ENCODE measurements at regions not wholly inside any gene's neighbourhood (a gene's known extent, or its start where the extent isn't known, plus 50 kb on each side); places are given as distances from the start of the nearest gene placed in this dataset.

DNA sequence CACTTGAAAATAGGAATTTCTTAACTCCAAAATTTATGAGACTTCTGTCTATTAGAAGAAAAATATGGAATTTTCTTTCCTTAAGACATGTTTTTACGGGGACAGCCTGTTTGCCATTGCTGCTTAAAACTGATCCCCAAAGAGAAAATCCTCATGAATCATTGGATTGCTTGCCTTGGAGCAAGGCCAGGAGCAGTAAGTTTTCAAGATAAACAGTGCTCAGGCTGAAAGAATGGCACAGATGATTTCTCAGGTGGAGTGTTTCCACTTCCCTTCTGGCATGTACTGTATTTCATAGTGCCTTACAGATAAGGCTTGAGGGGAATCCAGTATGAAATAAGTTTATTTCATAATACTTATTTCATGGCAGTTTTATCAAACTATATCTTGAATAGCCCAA lies 74.3 kb upstream of the MMADHC start:
- no peaks in the 10 kb centered on the region for H3K36me3 ChIP-seq
- H3K4me3 ChIP-seq, result no peak overlapping the region
- no peaks in the 10 kb centered on the region for H3K27me3 ChIP-seq
- peaks cover 0 to 14% (median 6%) of the 10 kb centered on the region in 4 donors for H3K4me1 ChIP-seq
- 10 to 26% (median 19%) methylated on average over 1 of the region's 1 CpG for WGBS, 5 donors
- intact Hi-C loops (cut with DNase I; ENCODE audit: low total_unique reads), result no loop called here
- DNase-seq, result peak; percentile 39 to 55
- no peak overlapping the region for H3K27ac ChIP-seq
- TF ChIP-seq EP300 (IDR thresholded peaks at IDR 0.05) (no peak), POLR2AphosphoS5 (IDR thresholded peaks at IDR 0.05) (peak in 1 of 3 donors; percentile 57)
- H3K9me3 ChIP-seq, result peaks cover 0 to 4% (median 2%) of the 10 kb centered on the region in 4 donors

DNA sequence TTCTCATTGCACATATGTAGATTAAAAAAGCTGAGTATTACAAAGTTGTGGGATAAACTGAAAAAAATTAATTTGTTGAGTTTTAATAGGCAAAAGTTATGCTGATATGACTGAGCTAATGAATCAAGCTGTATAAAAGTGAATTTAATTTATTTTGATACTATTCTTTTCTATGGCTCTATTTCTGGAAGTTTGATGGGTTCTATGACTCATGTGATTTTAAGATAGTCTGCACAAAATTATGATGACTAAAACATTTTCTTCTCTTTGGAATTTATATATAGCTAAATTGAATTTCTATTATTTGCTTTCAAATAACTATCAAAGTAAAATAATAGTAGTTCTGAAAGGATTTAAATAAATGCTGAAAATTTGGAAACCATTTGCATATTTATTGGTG lies 71.0 kb upstream of the MMADHC start:
- intact Hi-C loops (cut with DNase I; ENCODE audit: low total_unique reads), result no loop called here
- no peak overlapping the region for H3K4me3 ChIP-seq
- TF ChIP-seq POLR2AphosphoS5 (IDR thresholded peaks at IDR 0.05), result no peak
- TF ChIP-seq POLR2A (IDR thresholded peaks at IDR 0.05), result no peak
- no peak for TF ChIP-seq EP300 (IDR thresholded peaks at IDR 0.05)
- TF ChIP-seq, protein P1, sequence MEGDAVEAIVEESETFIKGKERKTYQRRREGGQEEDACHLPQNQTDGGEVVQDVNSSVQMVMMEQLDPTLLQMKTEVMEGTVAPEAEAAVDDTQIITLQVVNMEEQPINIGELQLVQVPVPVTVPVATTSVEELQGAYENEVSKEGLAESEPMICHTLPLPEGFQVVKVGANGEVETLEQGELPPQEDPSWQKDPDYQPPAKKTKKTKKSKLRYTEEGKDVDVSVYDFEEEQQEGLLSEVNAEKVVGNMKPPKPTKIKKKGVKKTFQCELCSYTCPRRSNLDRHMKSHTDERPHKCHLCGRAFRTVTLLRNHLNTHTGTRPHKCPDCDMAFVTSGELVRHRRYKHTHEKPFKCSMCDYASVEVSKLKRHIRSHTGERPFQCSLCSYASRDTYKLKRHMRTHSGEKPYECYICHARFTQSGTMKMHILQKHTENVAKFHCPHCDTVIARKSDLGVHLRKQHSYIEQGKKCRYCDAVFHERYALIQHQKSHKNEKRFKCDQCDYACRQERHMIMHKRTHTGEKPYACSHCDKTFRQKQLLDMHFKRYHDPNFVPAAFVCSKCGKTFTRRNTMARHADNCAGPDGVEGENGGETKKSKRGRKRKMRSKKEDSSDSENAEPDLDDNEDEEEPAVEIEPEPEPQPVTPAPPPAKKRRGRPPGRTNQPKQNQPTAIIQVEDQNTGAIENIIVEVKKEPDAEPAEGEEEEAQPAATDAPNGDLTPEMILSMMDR (IDR thresholded peaks at IDR 0.05), result no peak
- H3K9me3 ChIP-seq, result peaks cover 0 to 5% (median 0%) of the 10 kb centered on the region in 4 donors
- H3K36me3 ChIP-seq, result no peaks in the 10 kb centered on the region
- H3K27me3 ChIP-seq, result no peaks in the 10 kb centered on the region
- H3K4me1 ChIP-seq, result peaks cover 0 to 14% (median 6%) of the 10 kb centered on the region in 4 donors
- H3K27ac ChIP-seq, result no peak overlapping the region
- no peak for DNase-seq

DNA sequence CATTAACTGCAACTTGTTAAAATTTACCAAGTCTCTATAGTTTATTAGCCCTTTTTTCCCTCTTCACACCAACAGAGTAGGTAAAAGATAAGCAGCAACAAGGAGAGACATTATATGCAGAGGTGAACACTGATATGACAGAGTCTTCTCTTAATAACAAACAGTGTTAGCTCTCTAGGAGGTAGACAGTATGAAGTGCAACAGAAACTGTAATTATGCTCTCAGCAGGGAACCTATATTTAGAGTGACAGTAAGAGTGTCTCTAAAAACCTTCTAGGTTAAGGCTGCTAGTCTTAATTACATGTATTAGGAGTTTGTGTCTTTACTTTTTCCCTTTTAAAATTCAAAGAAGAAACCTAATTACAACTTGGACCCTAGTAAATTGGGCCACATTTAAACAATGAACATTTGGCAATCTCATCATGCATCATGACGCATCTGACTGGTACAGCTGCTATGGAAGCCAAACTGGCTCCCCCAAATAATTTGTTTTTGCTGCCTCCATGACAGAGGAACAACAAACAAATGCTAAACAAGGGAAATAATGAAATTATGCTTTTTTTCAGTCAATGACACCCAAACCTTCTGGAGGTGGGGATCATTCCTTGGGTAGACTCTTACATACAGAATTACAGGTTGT lies 69.9 kb upstream of the MMADHC start:
- H3K36me3 ChIP-seq, result no peaks in the 10 kb centered on the region
- 82 to 94% (median 92%) methylated on average over 1 of the region's 1 CpG for WGBS, 5 donors
- TF ChIP-seq POLR2A (IDR thresholded peaks at IDR 0.05) (no peak), POLR2AphosphoS5 (IDR thresholded peaks at IDR 0.05) (no peak), EP300 (IDR thresholded peaks at IDR 0.05) (no peak)
- TF ChIP-seq, protein P1 (IDR thresholded peaks at IDR 0.05), result no peak
- H3K9me3 ChIP-seq, result peaks cover 0 to 5% (median 0%) of the 10 kb centered on the region in 4 donors
- peaks cover 0 to 12% (median 5%) of the 10 kb centered on the region in 4 donors for H3K4me1 ChIP-seq
- H3K27ac ChIP-seq, result no peak overlapping the region
- H3K4me3 ChIP-seq, result no peak overlapping the region
- intact Hi-C loops (cut with DNase I; ENCODE audit: low total_unique reads), result no loop called here
- DNase-seq, result no peak
- no peaks in the 10 kb centered on the region for H3K27me3 ChIP-seq

DNA sequence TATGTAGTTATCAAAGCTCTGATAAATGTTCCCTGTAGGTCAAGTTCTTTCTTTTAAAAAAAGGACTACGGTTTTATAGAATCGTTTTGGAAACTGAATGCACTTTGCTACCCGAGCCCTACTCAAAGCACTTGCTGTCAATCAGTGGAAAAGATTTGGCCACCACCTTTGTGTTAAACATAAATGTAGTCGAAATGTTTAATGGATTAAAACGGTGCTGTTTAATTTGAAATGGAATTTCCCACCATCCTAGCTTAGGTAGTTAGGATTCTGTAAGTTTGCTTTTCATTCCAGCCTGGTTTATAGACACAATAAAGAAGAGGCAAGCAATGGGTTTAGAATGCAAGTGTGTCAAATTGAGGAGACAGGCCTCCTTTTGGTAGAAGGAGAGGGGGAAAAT lies 69.4 kb upstream of the MMADHC start:
- intact Hi-C loops (cut with DNase I; ENCODE audit: low total_unique reads), result no loop called here
- peaks cover 0 to 7% (median 3%) of the 10 kb centered on the region in 4 donors for H3K4me1 ChIP-seq
- no peaks in the 10 kb centered on the region for H3K27me3 ChIP-seq
- WGBS, 5 donors, result 35 to 60% (median 53%) methylated on average over 5 of the region's 5 CpGs
- H3K9me3 ChIP-seq, result peaks cover 0 to 5% (median 0%) of the 10 kb centered on the region in 4 donors
- TF ChIP-seq POLR2A (IDR thresholded peaks at IDR 0.05), result no peak
- TF ChIP-seq, protein P1 (IDR thresholded peaks at IDR 0.05), result no peak
- no peak for TF ChIP-seq POLR2AphosphoS5 (IDR thresholded peaks at IDR 0.05)
- TF ChIP-seq EP300 (IDR thresholded peaks at IDR 0.05), result no peak
- DNase-seq, result no peak
- no peak overlapping the region for H3K27ac ChIP-seq
- H3K36me3 ChIP-seq, result no peaks in the 10 kb centered on the region
- H3K4me3 ChIP-seq, result no peak overlapping the region

DNA sequence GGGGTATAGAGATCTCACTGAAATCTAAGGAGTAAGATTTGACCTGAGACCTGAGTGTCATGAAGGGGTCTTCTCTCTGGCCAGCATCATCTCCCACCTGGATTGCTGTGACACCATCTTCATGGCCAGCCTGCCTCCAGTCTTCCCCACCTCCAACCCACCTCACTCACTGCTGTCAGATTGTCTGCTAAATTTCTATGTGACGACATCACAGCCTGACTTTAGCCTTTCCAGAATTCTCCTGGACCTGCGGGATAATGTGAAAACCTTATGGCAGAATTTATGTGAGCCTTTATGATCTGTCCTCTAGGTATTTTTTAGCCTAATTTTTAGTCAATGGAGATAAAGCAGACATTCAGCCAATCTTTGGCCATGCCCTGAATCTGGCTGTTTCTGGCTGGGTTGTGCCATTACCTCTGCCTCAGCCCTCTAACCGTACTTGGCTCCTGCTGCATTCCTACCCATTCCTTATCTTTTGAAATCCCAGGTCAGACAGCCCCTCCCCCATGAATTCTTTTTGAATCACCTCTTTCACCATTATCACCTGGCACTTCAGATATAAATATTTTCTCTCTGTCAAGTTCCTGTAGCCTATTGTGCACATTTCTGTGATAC lies 66.4 kb upstream of the MMADHC start:
- no peak for DNase-seq
- H3K27ac ChIP-seq, result no peak overlapping the region
- no peaks in the 10 kb centered on the region for H3K27me3 ChIP-seq
- no peaks in the 10 kb centered on the region for H3K36me3 ChIP-seq
- 68 to 88% (median 74%) methylated on average over 3 of the region's 3 CpGs for WGBS, 5 donors
- no peaks in the 10 kb centered on the region for H3K4me1 ChIP-seq
- H3K4me3 ChIP-seq, result no peak overlapping the region
- no peak for TF ChIP-seq EP300 (IDR thresholded peaks at IDR 0.05)
- no peak for TF ChIP-seq POLR2A (IDR thresholded peaks at IDR 0.05)
- TF ChIP-seq, protein P1 (IDR thresholded peaks at IDR 0.05), result no peak
- no peak for TF ChIP-seq POLR2AphosphoS5 (IDR thresholded peaks at IDR 0.05)
- H3K9me3 ChIP-seq, result peaks cover 0 to 6% (median 2%) of the 10 kb centered on the region in 4 donors
- intact Hi-C loops (cut with DNase I; ENCODE audit: low total_unique reads), result no loop called here

Measured in stomach (tissue), 8 donors.